HCT116 (cell line): ENCODE measurements at regions not wholly inside any gene's neighbourhood (a gene's known extent, or its start where the extent isn't known, plus 50 kb on each side); places are given as distances from the start of the nearest gene placed in this dataset.

Source experiments
- ATAC-seq: fragments of 200-7000 bp; cut with Tn5 transposase; 2 replicates; pipeline ENCODE4 v1.9.1; 2020; ENCODE audit warnings: mild to moderate bottlenecking, moderate library complexity
- BruUV-seq: library from RNA; stranded (reverse); fragments of 400-500 nt; replicated peaks from 2 replicates; lab custom pipeline; 2021; lab: Mats Ljungman, UMichigan
- CTCF ChIA-PET: fragments of 300-600 bp; sonication (Branson Sonifier 250); formaldehyde crosslinking; loops from one replicate; lab custom pipeline; 2021; ENCODE audit warnings: antibody characterized with exemption; lab: Charles Lee
- POLR2A ChIA-PET: fragments of 300-600, 350-600 bp; sonication (Branson Sonifier 250); formaldehyde crosslinking; loops from one replicate; lab custom pipeline; 2021; ENCODE audit warnings: antibody characterized with exemption; lab: Charles Lee
- RAD21 ChIA-PET, 2 experiments: fragments of 300-600 bp; sonication (Branson Sonifier 250); formaldehyde crosslinking; loops; one replicate each; lab custom pipeline; 2023; ENCODE audit warnings: low total read pairs in 2 of 2; ENCODE audit not compliant: uncharacterized antibody in 2 of 2, unreplicated experiment in 2 of 2, low non-redundant PET in 1 of 2; lab: Charles Lee
- DNase-seq: peaks from one replicate; pipeline ENCODE4 v3.0.0-alpha.2; 2010; ENCODE audit warnings: low read depth, low spot score
- H2AFZ ChIP-seq: fragments of 200-600 bp; shearing (Covaris generic), sonication (generic); 2 replicates; pipeline ENCODE4 v1.6.1; 2017; ENCODE audit warnings: low read depth, mixed run types, mixed read lengths, antibody characterized with exemption, low read length; ENCODE audit not compliant: poor library complexity, severe bottlenecking
- H3K27ac ChIP-seq: 2 replicates; pipeline ENCODE4 v1.5.1; 2012; ENCODE audit warnings: low read depth, low read length
- H3K27me3 ChIP-seq: fragments of 200-600 bp; sonication (generic); 2 replicates; pipeline ENCODE4 v1.6.1; 2016; ENCODE audit warnings: mixed run types, low read length, mixed read lengths; ENCODE audit not compliant: insufficient read depth
- H3K36me3 ChIP-seq, 2 experiments: fragments of 200-500 bp in 1 of 2; fragments of 200-600 bp in 1 of 2; sonication (Bioruptor generic) in 1 of 2; sonication (generic) in 1 of 2; 2 replicates each; pipeline versions ENCODE4 v1.5.1 to v1.6.1; 2014 to 2016; ENCODE audit warnings: low read length in 2 of 2, inconsistent platforms in 1 of 2, mixed read lengths in 1 of 2, mixed run types in 1 of 2; ENCODE audit not compliant: insufficient read depth in 2 of 2, control insufficient read depth in 1 of 2
- H3K4me1 ChIP-seq, 2 experiments: fragments of 200-600 bp in 1 of 2; sonication (generic) in 1 of 2; 2 replicates each; pipeline versions ENCODE4 v1.5.1 to v1.6.1; 2012 to 2017; ENCODE audit warnings: low read length in 2 of 2, inconsistent platforms in 1 of 2, mild to moderate bottlenecking in 1 of 2, mixed read lengths in 1 of 2, mixed run types in 1 of 2, moderate library complexity in 1 of 2; ENCODE audit not compliant: insufficient read depth in 2 of 2, control insufficient read depth in 1 of 2
- H3K4me2 ChIP-seq: fragments of 200-600 bp; sonication (generic); 2 replicates; pipeline ENCODE4 v1.6.1; 2017; ENCODE audit warnings: mixed run types, low read length, mixed read lengths
- H3K4me3 ChIP-seq, 2 experiments: fragments of 200-600 bp in 1 of 2; sonication (generic) in 1 of 2; replicated peaks in 1 of 2; 2 replicates each; pipeline ENCODE4 v1.5.1; 2011 to 2016; ENCODE audit warnings: low read length in 2 of 2, control low read depth in 1 of 2, low read depth in 1 of 2, mild to moderate bottlenecking in 1 of 2, mixed read lengths in 1 of 2, mixed run types in 1 of 2
- H3K79me2 ChIP-seq: fragments of 200-600 bp; sonication (generic); 2 replicates; pipeline ENCODE4 v1.6.1; 2017; ENCODE audit warnings: mild to moderate bottlenecking, mixed run types, low read length, moderate library complexity, mixed read lengths; ENCODE audit not compliant: insufficient read depth
- H3K9ac ChIP-seq: fragments of 200-600 bp; sonication (generic); 2 replicates; pipeline ENCODE4 v1.6.1; 2016; ENCODE audit warnings: low read length, mixed read lengths
- H3K9me2 ChIP-seq: fragments of 200-600 bp; sonication (generic), shearing (Covaris generic); 2 replicates; pipeline ENCODE4 v1.6.1; 2017; ENCODE audit warnings: mixed run types, mild to moderate bottlenecking, moderate library complexity; ENCODE audit not compliant: insufficient read depth
- H3K9me3 ChIP-seq, 2 experiments: fragments of 200-500 bp in 1 of 2; fragments of 200-600 bp in 1 of 2; sonication (Bioruptor generic) in 1 of 2; sonication (generic) in 1 of 2; 2 replicates each; pipeline ENCODE4 v1.6.1; 2014 to 2017; ENCODE audit warnings: low read length in 2 of 2, mixed read lengths in 2 of 2, inconsistent platforms in 1 of 2, low read depth in 1 of 2, mild to moderate bottlenecking in 1 of 2, mixed run types in 1 of 2, moderate library complexity in 1 of 2; ENCODE audit not compliant: control insufficient read depth in 1 of 2, insufficient read depth in 1 of 2
- H4K20me1 ChIP-seq: fragments of 200-600 bp; sonication (generic), shearing (Covaris generic); 2 replicates; pipeline ENCODE4 v1.6.1; 2017; ENCODE audit warnings: mixed run types, mild to moderate bottlenecking, moderate library complexity; ENCODE audit not compliant: insufficient read depth
- ATF3 ChIP-seq: IDR thresholded peaks from 2 replicates; pipeline ENCODE4 v1.6.1; 2012
- CTCF ChIP-seq, 3 experiments: fragments of 200-600 bp in 1 of 3; sonication (generic) in 1 of 3; IDR thresholded peaks in 2 of 3; conservative IDR thresholded peaks in 1 of 3; 2 replicates each; pipeline ENCODE4 v1.5.1; 2012 to 2017; ENCODE audit warnings: low read depth in 2 of 3, low read length in 2 of 3, antibody characterized with exemption in 1 of 3, borderline replicate concordance in 1 of 3, control low read depth in 1 of 3, mild to moderate bottlenecking in 1 of 3, mixed read lengths in 1 of 3, mixed run types in 1 of 3, moderate library complexity in 1 of 3; ENCODE audit not compliant: insufficient read depth in 1 of 3
- EGR1 ChIP-seq: IDR thresholded peaks from 2 replicates; pipeline ENCODE4 v1.6.1; 2012; ENCODE audit warnings: low read depth
- ELF1 ChIP-seq: IDR thresholded peaks from 2 replicates; pipeline ENCODE4 v1.6.1; 2012; ENCODE audit warnings: low read depth, borderline replicate concordance
- JUND ChIP-seq: IDR thresholded peaks from 2 replicates; pipeline ENCODE4 v1.6.1; 2012
- POLR2A ChIP-seq: IDR thresholded peaks from 2 replicates; pipeline ENCODE4 v1.7.0; 2011; ENCODE audit warnings: borderline replicate concordance; ENCODE audit not compliant: insufficient read depth, insufficient read length; ENCODE audit errors: extremely low read depth
- RAD21 ChIP-seq: IDR thresholded peaks from 2 replicates; pipeline ENCODE4 v1.6.1; 2012; ENCODE audit warnings: low read depth, mild to moderate bottlenecking
- REST ChIP-seq: IDR thresholded peaks from 2 replicates; pipeline ENCODE4 v1.6.1; 2012; ENCODE audit warnings: low read depth
- SP1 ChIP-seq: IDR thresholded peaks from 2 replicates; pipeline ENCODE4 v1.6.1; 2012; ENCODE audit warnings: low read depth
- TCF7L2 ChIP-seq: IDR thresholded peaks from 2 replicates; pipeline ENCODE4 v1.7.0; 2011; ENCODE audit warnings: borderline replicate concordance, inconsistent platforms; ENCODE audit not compliant: insufficient read depth, insufficient read length; ENCODE audit errors: extremely low read depth
- YY1 ChIP-seq: IDR thresholded peaks from 2 replicates; pipeline ENCODE4 v1.6.1; 2011; ENCODE audit warnings: low read length, low read depth, moderate library complexity, mild to moderate bottlenecking; ENCODE audit not compliant: insufficient replicate concordance; ENCODE audit errors: extremely low read depth
- ZBTB33 ChIP-seq: IDR thresholded peaks from 2 replicates; pipeline ENCODE4 v1.6.1; 2011; ENCODE audit warnings: mild to moderate bottlenecking, low read length, moderate library complexity; ENCODE audit not compliant: insufficient replicate concordance; ENCODE audit errors: extremely low read depth
- ZFX ChIP-seq: fragments of 450-650 bp; IDR thresholded peaks from 2 replicates; pipeline ENCODE4 v1.6.1; 2017
- intact Hi-C: fragments of 100-400 bp; cut with micrococcal nuclease; formaldehyde crosslinking; loops from 2 replicates; pipeline ENCODE4 v1.10.0; 2022

- TF ChIP-seq RAD21 (no peak), YY1 (no peak), REST (no peak), JUND (no peak), ATF3 (no peak), ZFX (no peak), EGR1 (no peak), TCF7L2 (no peak), POLR2A (no peak)
- TF ChIP-seq, all 23 proteins: peak for 0
Measured at GRCh38 chr4:83712890-83713289, 177.0 kb downstream of the GPAT3 start (continued).

- no peak for TF ChIP-seq CTCF (IDR thresholded peaks at IDR 0.05 in 2 of 3, conservative IDR thresholded peaks at IDR 0.05 in 1 of 3; ENCODE audit: borderline replicate concordance in 1 of 3, insufficient read depth in 1 of 3, low read depth in 2 of 3, low read length in 2 of 3)
- no peak for TF ChIP-seq ELF1
- TF ChIP-seq ZBTB33: no peak
- no peak for TF ChIP-seq SP1
- Histone ChIP-seq H3K4me1 (no peaks in the 10 kb centered on the region), H3K4me2 (no peak overlapping the region), H3K4me3 (no peak overlapping the region), H2AFZ (no peak overlapping the region), H3K36me3 (no peaks in the 10 kb centered on the region), H3K79me2 (no peaks in the 10 kb centered on the region), H3K9ac (no peak overlapping the region), H3K27me3 (no peaks in the 10 kb centered on the region), H3K9me3 (no peaks in the 10 kb centered on the region), H3K9me2 (no peaks in the 10 kb centered on the region), H3K27ac (no peak overlapping the region), H4K20me1 (no peaks in the 10 kb centered on the region)
- ChIA-PET CTCF (no interaction called here), POLR2A (no interaction called here), RAD21 (no interaction called here)
- ATAC-seq (no peak), DNase-seq (no peak)
- BruUV-seq: no TSS peak
- intact Hi-C loops: no loop called here
Measured at GRCh38 chr4:83709627-83710026, 173.7 kb downstream of the GPAT3 start.
